HK-2 (cell line): ENCODE measurements at regions not wholly inside any gene's neighbourhood (a gene's known extent, or its start where the extent isn't known, plus 50 kb on each side); places are given as distances from the start of the nearest gene placed in this dataset.
"Not testable (repeated sequence)": the region's sequence is repeated elsewhere in the genome, so short reads cannot be mapped to it uniquely, and the experiment has no call there.

ENCODE experiments used
- DNase-seq: peaks from one replicate; pipeline ENCODE4 v3.0.0-alpha.2; 2018; ENCODE audit not compliant: unreplicated experiment

- DNase-seq: no peak
Measured at GRCh38 chr17:22305356-22306071, 613.2 kb downstream of the KCNJ18 start.

GRCh38 chr17:22310292-22310691 lies 618.0 kb downstream of the KCNJ18 start:
- not testable (repeated sequence) for DNase-seq

- no peak for DNase-seq
Measured at GRCh38 chr17:22310717-22311686, 618.7 kb downstream of the KCNJ18 start.

- not testable (repeated sequence) for DNase-seq
Measured at GRCh38 chr17:22321001-22321400, 628.7 kb downstream of the KCNJ18 start.

- DNase-seq: not testable (repeated sequence)
Measured at GRCh38 chr17:22322893-22323550, 630.7 kb downstream of the KCNJ18 start.

GRCh38 chr17:22337467-22337866 lies 645.1 kb downstream of the KCNJ18 start:
- no peak for DNase-seq

- DNase-seq: not testable (repeated sequence)
Measured at GRCh38 chr17:22356603-22357002, 664.3 kb downstream of the KCNJ18 start.

- not testable (repeated sequence) for DNase-seq
Measured at GRCh38 chr17:22370988-22371387, 678.7 kb downstream of the KCNJ18 start.

GRCh38 chr17:22373911-22374310 lies 681.6 kb downstream of the KCNJ18 start:
- DNase-seq: no peak

GRCh38 chr17:22374741-22375140 lies 682.4 kb downstream of the KCNJ18 start:
- DNase-seq: no peak

GRCh38 chr17:22376747-22377146 lies 684.4 kb downstream of the KCNJ18 start:
- DNase-seq: not testable (repeated sequence)

- not testable (repeated sequence) for DNase-seq
Measured at GRCh38 chr17:22378748-22379147, 686.4 kb downstream of the KCNJ18 start.

GRCh38 chr17:22381589-22381988 lies 689.3 kb downstream of the KCNJ18 start:
- DNase-seq: not testable (repeated sequence)

- DNase-seq: not testable (repeated sequence)
Measured at GRCh38 chr17:22383772-22384460, 691.6 kb downstream of the KCNJ18 start.

GRCh38 chr17:22384461-22384800 lies 692.1 kb downstream of the KCNJ18 start:
- not testable (repeated sequence) for DNase-seq

GRCh38 chr17:22398446-22398845 lies 706.1 kb downstream of the KCNJ18 start:
- DNase-seq: not testable (repeated sequence)

GRCh38 chr17:22399037-22399436 lies 706.7 kb downstream of the KCNJ18 start:
- not testable (repeated sequence) for DNase-seq

- DNase-seq: not testable (repeated sequence)
Measured at GRCh38 chr17:22405080-22405479, 712.8 kb downstream of the KCNJ18 start.

GRCh38 chr17:22409160-22409751 lies 716.9 kb downstream of the KCNJ18 start:
- DNase-seq: no peak

- no peak for DNase-seq
Measured at GRCh38 chr17:22410136-22410535, 717.8 kb downstream of the KCNJ18 start.

GRCh38 chr17:22411185-22411784 lies 719.0 kb downstream of the KCNJ18 start:
- DNase-seq: no peak
